GM12878 (cell line): ENCODE measurements at regions not wholly inside any gene's neighbourhood (a gene's known extent, or its start where the extent isn't known, plus 50 kb on each side); places are given as distances from the start of the nearest gene placed in this dataset.

Experiments used
- ATAC-seq: fragments of 200-7000 bp; cut with Tn5 transposase; 3 replicates; pipeline ENCODE4 v1.9.1; 2020; ENCODE audit warnings: mild to moderate bottlenecking, moderate library complexity
- BruUV-seq: library from RNA; stranded (reverse); fragments of 400-500 nt; replicated peaks from 2 replicates; lab custom pipeline; 2021; lab: Mats Ljungman, UMichigan
- CTCF ChIA-PET: fragments of 300-600 bp; sonication (Branson Sonifier 250); formaldehyde crosslinking; extraction: SDS; loops from one replicate; lab custom pipeline; 2021; ENCODE audit warnings: inconsistent platforms; lab: Yijun Ruan, JAX
- POLR2A ChIA-PET: fragments of 350-600 bp; formaldehyde crosslinking; extraction: SDS; loops from one replicate; lab custom pipeline; 2021; ENCODE audit warnings: inconsistent platforms; lab: Charles Lee
- RAD21 ChIA-PET: fragments of 300-600 bp; sonication (Branson Sonifier 250); formaldehyde crosslinking; loops from one replicate; lab custom pipeline; 2023; ENCODE audit warnings: antibody characterized with exemption; ENCODE audit not compliant: unreplicated experiment; lab: Charles Lee
- SMC1A ChIA-PET: fragments of 300-600 bp; sonication (Branson Sonifier 250); formaldehyde crosslinking; loops from one replicate; lab custom pipeline; 2023; ENCODE audit not compliant: unreplicated experiment, uncharacterized antibody; lab: Charles Lee
- DNase-seq: peaks from one replicate; pipeline ENCODE4 v3.0.0-alpha.2; 2011; ENCODE audit warnings: low read depth, low spot score
- FAIRE-seq: peaks from 3 replicates; lab custom pipeline; 2011; peaks lifted over from hg19 to GRCh38; lab: Jason Lieb, UNC
- H2AFZ ChIP-seq: 2 replicates; pipeline ENCODE4 v1.6.0; 2011; ENCODE audit warnings: low read depth, low read length, control low read depth; ENCODE audit not compliant: control insufficient read depth
- H3K27ac ChIP-seq: 2 replicates; pipeline ENCODE4 v1.5.1; 2011; ENCODE audit warnings: control low read depth; ENCODE audit not compliant: control insufficient read depth, insufficient read depth
- H3K27me3 ChIP-seq, 2 experiments: replicated peaks in 1 of 2; 2 replicates each; pipeline versions ENCODE4 v1.6.0 to v1.6.1; 2011; ENCODE audit warnings: low read length in 1 of 2; ENCODE audit not compliant: control insufficient read depth in 2 of 2, insufficient read depth in 2 of 2
- H3K36me3 ChIP-seq, 2 experiments: 2 replicates each; pipeline ENCODE4 v1.5.1; 2011; ENCODE audit warnings: low read length in 1 of 2; ENCODE audit not compliant: control insufficient read depth in 2 of 2, insufficient read depth in 2 of 2
- H3K4me1 ChIP-seq: 2 replicates; pipeline ENCODE4 v1.6.1; 2011; ENCODE audit warnings: mild to moderate bottlenecking, low read length, moderate library complexity, mixed read lengths; ENCODE audit not compliant: control insufficient read depth, insufficient read depth
- H3K4me2 ChIP-seq: 2 replicates; pipeline ENCODE4 v1.6.0; 2011; ENCODE audit warnings: control low read depth; ENCODE audit not compliant: control insufficient read depth, insufficient read depth
- H3K4me3 ChIP-seq: fragments of 200-600 bp; sonication (generic); 2 replicates; pipeline ENCODE4 v1.5.1; 2016
- H3K79me2 ChIP-seq: 2 replicates; pipeline ENCODE4 v1.6.0; 2011; ENCODE audit warnings: low read length; ENCODE audit not compliant: control insufficient read depth, insufficient read depth
- H3K9ac ChIP-seq: 2 replicates; pipeline ENCODE4 v1.8.0; 2011; ENCODE audit warnings: low read length, control low read depth, mixed read lengths; ENCODE audit not compliant: control insufficient read depth, insufficient read depth
- H3K9me3 ChIP-seq: replicated peaks from 3 replicates; pipeline ENCODE4 v1.5.1; 2011; ENCODE audit warnings: mild to moderate bottlenecking, low read length; ENCODE audit not compliant: control insufficient read depth, insufficient read depth
- H4K20me1 ChIP-seq: 2 replicates; pipeline ENCODE4 v1.6.0; 2011; ENCODE audit not compliant: control insufficient read depth, insufficient read depth
- CHD4 ChIP-seq: fragments of 200-600 bp; sonication (generic); IDR thresholded peaks from 2 replicates; pipeline ENCODE4 v1.6.1; 2016; ENCODE audit warnings: mild to moderate bottlenecking
- DPF2 ChIP-seq: fragments of 450-650 bp; IDR thresholded peaks from 2 replicates; pipeline ENCODE4 v1.6.1; 2017; ENCODE audit warnings: mild to moderate bottlenecking
- MTA2 ChIP-seq: fragments of 450-650 bp; IDR thresholded peaks from 2 replicates; pipeline ENCODE4 v1.6.1; 2016; ENCODE audit warnings: low read depth, mild to moderate bottlenecking, moderate library complexity
- NFXL1 ChIP-seq: fragments of 450-650 bp; IDR thresholded peaks from 2 replicates; pipeline ENCODE4 v1.6.1; 2017; ENCODE audit warnings: antibody characterized with exemption, mild to moderate bottlenecking, borderline replicate concordance
- POLR2AphosphoS5 ChIP-seq: IDR thresholded peaks from 2 replicates; pipeline ENCODE4 v1.6.1; 2011; ENCODE audit warnings: mild to moderate bottlenecking, low read length, inconsistent platforms
- RAD21 ChIP-seq: IDR thresholded peaks from 2 replicates; pipeline ENCODE4 v1.6.1; 2011; ENCODE audit warnings: mild to moderate bottlenecking, low read depth, low read length, moderate library complexity; ENCODE audit not compliant: insufficient read depth
- RB1 ChIP-seq: fragments of 450-650 bp; formaldehyde crosslinking; IDR thresholded peaks from 2 replicates; pipeline ENCODE4 v1.6.1; 2017; ENCODE audit warnings: mild to moderate bottlenecking, borderline replicate concordance
- RBBP5 ChIP-seq: fragments of 200-600 bp; sonication (generic); conservative IDR thresholded peaks from 2 replicates; pipeline ENCODE4 v1.6.1; 2016
- RFX5 ChIP-seq: IDR thresholded peaks from 2 replicates; pipeline ENCODE4 v1.6.1; 2011; ENCODE audit warnings: low read depth, low read length, improper control_type of control experiment
- SMAD1 ChIP-seq: fragments of 450-650 bp; IDR thresholded peaks from 2 replicates; pipeline ENCODE4 v1.6.1; 2018; ENCODE audit warnings: mild to moderate bottlenecking, low read depth; ENCODE audit not compliant: partially characterized antibody
- TBL1XR1 ChIP-seq: IDR thresholded peaks from 2 replicates; pipeline ENCODE4 v1.6.1; 2012; ENCODE audit warnings: low read depth, low read length, improper control_type of control experiment
- ZNF622 ChIP-seq: fragments of 450-650 bp; IDR thresholded peaks from 2 replicates; pipeline ENCODE4 v1.6.1; 2017; ENCODE audit warnings: mild to moderate bottlenecking, inconsistent platforms
- WGBS: methylation state at CpG from one replicate; pipeline ENCODE4 v1.1.6; 2016; ENCODE audit warnings: low lambda C conversion rate; ENCODE audit not compliant: insufficient replicate concordance, insufficient coverage; ENCODE audit errors: missing lambda C conversion rate; 5-methylcytosine and 5-hydroxymethylcytosine counted together
- in situ Hi-C: fragments of 300-500 bp; cut with MboI; formaldehyde crosslinking; loops from 9 replicates; pipeline ENCODE4 v1.14.3; 2018; ENCODE audit warnings: mixed read lengths
- intact Hi-C: fragments of 100-400 bp; cut with micrococcal nuclease; formaldehyde crosslinking; loops from one replicate; pipeline ENCODE4 v1.14.2; 2022; ENCODE audit not compliant: unreplicated experiment
- TF ChIP-seq, protein P1 (sequence below): fragments of 450-650 bp; IDR thresholded peaks from 2 replicates; pipeline ENCODE4 v1.6.1; 2017; ENCODE audit warnings: mild to moderate bottlenecking, moderate library complexity
- TF ChIP-seq, protein P2 (sequence below): fragments of 450-650 bp; formaldehyde crosslinking; IDR thresholded peaks from 2 replicates; pipeline ENCODE4 v1.5.0; 2022; ENCODE audit warnings: mild to moderate bottlenecking, missing genetic modification characterization

DNA sequence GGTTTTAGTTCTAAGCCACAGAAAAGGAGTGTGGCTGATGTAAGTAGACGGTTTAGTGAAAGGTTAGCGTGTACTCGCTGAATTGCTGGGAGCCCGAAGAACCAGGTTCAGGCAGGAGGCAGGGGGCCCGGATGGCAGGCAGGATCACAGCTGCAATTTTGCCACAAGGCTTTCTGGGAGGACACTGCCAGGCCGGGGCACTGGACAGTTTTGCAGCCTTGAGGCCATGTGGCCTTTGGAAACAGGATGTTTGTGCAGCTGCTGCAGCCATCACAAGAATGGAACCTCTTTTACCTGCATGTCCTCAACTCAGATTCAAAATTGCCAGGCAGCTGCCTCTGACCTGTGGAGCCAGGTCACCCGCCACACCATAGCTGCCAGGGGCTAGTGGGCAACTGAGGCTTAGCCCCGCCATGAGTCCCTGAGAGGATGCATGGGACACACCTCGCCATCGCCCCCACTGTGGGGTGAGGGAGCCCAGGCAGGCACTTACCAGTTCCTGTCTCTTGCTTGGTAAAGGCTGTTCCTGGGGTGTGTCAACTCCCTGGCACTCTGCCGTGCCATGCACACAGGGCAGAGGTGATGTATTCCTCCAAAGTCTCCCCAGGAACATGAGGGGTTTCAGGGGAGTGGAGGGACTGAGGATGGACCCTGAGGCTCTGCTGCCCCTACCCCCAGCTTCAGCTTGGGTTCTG, 188.6 kb downstream of the RPS24 start:
- ChIA-PET POLR2A (no interaction called here), RAD21 (no interaction called here), SMC1A (no interaction called here), CTCF (no interaction called here)
- WGBS: 28% methylated on average over 11 of the region's 11 CpGs
- TF ChIP-seq RBBP5 (no peak), NFXL1 (no peak), TBL1XR1 (no peak), CHD4 (no peak), SMAD1 (no peak), RFX5 (no peak), RB1 (no peak), POLR2AphosphoS5 (no peak), ZNF622 (no peak), DPF2 (no peak), RAD21 (no peak), MTA2 (no peak)
- TF ChIP-seq, protein P1, sequence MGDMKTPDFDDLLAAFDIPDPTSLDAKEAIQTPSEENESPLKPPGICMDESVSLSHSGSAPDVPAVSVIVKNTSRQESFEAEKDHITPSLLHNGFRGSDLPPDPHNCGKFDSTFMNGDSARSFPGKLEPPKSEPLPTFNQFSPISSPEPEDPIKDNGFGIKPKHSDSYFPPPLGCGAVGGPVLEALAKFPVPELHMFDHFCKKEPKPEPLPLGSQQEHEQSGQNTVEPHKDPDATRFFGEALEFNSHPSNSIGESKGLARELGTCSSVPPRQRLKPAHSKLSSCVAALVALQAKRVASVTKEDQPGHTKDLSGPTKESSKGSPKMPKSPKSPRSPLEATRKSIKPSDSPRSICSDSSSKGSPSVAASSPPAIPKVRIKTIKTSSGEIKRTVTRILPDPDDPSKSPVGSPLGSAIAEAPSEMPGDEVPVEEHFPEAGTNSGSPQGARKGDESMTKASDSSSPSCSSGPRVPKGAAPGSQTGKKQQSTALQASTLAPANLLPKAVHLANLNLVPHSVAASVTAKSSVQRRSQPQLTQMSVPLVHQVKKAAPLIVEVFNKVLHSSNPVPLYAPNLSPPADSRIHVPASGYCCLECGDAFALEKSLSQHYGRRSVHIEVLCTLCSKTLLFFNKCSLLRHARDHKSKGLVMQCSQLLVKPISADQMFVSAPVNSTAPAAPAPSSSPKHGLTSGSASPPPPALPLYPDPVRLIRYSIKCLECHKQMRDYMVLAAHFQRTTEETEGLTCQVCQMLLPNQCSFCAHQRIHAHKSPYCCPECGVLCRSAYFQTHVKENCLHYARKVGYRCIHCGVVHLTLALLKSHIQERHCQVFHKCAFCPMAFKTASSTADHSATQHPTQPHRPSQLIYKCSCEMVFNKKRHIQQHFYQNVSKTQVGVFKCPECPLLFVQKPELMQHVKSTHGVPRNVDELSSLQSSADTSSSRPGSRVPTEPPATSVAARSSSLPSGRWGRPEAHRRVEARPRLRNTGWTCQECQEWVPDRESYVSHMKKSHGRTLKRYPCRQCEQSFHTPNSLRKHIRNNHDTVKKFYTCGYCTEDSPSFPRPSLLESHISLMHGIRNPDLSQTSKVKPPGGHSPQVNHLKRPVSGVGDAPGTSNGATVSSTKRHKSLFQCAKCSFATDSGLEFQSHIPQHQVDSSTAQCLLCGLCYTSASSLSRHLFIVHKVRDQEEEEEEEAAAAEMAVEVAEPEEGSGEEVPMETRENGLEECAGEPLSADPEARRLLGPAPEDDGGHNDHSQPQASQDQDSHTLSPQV: no peak
- TF ChIP-seq, protein P2, sequence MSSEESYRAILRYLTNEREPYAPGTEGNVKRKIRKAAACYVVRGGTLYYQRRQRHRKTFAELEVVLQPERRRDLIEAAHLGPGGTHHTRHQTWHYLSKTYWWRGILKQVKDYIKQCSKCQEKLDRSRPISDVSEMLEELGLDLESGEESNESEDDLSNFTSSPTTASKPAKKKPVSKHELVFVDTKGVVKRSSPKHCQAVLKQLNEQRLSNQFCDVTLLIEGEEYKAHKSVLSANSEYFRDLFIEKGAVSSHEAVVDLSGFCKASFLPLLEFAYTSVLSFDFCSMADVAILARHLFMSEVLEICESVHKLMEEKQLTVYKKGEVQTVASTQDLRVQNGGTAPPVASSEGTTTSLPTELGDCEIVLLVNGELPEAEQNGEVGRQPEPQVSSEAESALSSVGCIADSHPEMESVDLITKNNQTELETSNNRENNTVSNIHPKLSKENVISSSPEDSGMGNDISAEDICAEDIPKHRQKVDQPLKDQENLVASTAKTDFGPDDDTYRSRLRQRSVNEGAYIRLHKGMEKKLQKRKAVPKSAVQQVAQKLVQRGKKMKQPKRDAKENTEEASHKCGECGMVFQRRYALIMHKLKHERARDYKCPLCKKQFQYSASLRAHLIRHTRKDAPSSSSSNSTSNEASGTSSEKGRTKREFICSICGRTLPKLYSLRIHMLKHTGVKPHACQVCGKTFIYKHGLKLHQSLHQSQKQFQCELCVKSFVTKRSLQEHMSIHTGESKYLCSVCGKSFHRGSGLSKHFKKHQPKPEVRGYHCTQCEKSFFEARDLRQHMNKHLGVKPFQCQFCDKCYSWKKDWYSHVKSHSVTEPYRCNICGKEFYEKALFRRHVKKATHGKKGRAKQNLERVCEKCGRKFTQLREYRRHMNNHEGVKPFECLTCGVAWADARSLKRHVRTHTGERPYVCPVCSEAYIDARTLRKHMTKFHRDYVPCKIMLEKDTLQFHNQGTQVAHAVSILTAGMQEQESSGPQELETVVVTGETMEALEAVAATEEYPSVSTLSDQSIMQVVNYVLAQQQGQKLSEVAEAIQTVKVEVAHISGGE (CRISPR knock-in tag): no peak
- Histone ChIP-seq H3K9ac (no peak overlapping the region), H2AFZ (no peak overlapping the region), H3K27me3 (peaks cover 0 to 3% of the 10 kb centered on the region in 2 experiments; a peak in 1 of 4 replicates), H3K79me2 (no peaks in the 10 kb centered on the region), H3K4me1 (no peaks in the 10 kb centered on the region), H3K27ac (no peak overlapping the region), H3K9me3 (no peaks in the 10 kb centered on the region; the same call in 2 of the 3 replicates), H3K4me3 (no peak overlapping the region), H4K20me1 (no peaks in the 10 kb centered on the region), H3K36me3 (no peaks in the 10 kb centered on the region), H3K4me2 (no peak overlapping the region)
- ATAC-seq: no peak
- no peak for FAIRE-seq
- in situ Hi-C loops: no loop called here
- intact Hi-C loops: no loop called here
- no peak for DNase-seq
- BruUV-seq: no TSS peak
